CD4-positive, alpha-beta T cell treated with Interleukin-15 for 1 hour (primary cell): ENCODE measurements at regions not wholly inside any gene's neighbourhood (a gene's known extent, or its start where the extent isn't known, plus 50 kb on each side); places are given as distances from the start of the nearest gene placed in this dataset.
"Not testable (repeated sequence)": the region's sequence is repeated elsewhere in the genome, so short reads cannot be mapped to it uniquely, and the experiment has no call there.

Experiments
- DNase-seq: peaks from one replicate; pipeline ENCODE4 v3.0.0-alpha.2; 2020

DNA sequence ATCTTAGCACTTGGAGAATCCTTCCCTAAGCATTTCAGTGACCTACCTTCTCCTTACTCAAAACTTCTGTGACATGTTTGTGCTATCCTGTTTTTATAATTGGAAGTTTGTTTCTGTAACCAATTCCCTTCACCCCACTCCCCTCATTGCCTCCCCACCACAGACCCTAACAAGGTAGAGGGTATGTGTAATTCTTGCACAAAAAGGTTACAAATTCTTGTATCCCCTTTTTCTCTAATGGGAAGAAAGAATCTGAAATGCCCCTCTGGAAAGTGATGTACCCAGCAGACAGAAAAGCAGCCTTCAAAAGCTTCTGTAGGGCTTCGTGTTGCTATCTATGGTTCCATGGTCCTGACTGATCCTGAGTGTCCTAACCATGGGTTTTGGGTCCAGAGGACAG is 111.7 kb upstream of the TMEM170B start:
- no peak for DNase-seq

DNA sequence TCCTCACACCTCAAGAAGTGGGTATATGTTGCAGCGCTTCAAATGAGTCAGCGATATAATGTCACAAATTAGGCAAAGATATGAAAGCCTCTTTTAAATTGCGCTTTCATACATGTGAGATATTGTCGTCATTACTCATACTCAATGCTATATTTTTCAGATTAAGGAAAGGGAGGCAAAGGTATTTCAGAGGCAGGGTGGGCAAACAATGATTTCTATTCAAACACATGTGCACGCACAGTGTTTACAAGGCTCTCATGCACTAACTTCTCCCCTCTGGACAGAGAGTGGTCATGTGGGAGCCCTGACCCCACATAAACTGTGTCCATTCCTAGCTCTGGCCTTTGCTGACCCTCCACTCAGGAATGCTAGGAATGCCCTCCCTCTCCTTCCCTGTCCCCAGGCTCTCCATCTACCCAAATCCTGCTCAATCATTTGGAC is 112.1 kb upstream of the TMEM170B start:
- no peak for DNase-seq

DNA sequence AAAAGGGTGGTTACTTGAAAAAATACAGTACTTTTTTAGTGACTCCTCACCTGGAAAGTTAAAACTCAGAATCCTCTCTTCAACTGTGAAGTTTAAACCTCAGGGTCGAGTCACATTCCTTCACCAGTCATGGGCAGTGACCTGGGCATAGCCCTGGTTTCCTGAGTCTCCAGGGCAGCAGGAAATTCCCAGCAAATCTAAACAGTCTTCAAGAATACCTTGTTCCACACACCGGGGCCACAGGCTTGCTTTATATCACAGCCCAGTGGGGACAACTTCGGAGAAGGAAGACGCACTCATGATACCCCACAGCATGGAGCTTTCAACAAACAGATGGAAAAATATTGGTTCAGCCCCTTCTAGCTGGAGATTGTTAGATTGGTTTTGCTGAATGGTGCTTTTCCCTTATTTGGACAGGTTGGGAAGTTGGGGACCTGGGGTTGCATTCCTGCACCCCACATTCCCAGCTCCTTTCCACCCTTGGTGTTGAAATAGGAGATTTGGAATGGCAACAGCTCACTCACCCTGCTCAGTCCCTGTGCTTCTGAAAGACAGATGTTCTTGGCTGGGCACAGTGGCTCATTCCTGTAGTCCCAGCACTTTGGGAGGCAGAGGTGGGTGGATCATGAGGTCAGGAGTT is 113.0 kb upstream of the TMEM170B start:
- no peak for DNase-seq

DNA sequence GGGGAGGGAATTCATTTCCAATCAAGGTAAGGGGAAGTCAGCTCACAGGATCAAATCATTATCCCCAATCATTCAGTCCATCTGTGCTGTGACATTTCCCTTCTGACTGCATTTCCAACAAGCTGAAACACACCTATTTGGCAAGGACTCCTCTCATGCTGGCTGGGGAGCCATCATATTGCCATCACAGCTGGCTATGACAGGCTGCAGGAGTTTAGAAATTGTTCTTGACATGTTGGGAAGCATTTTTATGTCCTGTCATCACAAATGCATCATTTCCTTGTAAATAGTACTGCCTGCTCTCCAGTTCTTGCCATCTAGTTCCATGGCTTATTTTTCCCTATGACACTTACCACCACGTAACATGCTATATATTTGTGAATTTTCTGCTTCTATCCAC is 113.9 kb upstream of the TMEM170B start:
- DNase-seq: no peak

DNA sequence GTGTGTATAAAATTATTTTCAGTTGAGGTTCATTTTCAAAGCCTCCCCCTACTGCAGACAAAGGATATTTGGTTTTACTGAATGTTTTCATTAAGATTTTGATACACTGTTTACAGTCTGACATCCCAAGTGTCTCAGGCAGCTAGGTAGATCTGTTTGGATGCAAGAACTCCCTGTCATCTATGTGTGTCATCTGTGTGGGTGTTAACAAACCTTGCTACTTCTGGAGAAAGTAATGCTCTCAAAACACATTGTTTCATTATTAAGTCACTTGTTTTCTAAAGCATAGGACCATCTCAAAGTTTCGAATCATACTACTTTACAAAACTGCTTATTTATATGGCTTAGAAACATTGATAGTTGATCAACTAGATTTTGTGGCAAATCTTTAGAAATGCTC is 114.5 kb upstream of the TMEM170B start:
- DNase-seq: no peak

DNA sequence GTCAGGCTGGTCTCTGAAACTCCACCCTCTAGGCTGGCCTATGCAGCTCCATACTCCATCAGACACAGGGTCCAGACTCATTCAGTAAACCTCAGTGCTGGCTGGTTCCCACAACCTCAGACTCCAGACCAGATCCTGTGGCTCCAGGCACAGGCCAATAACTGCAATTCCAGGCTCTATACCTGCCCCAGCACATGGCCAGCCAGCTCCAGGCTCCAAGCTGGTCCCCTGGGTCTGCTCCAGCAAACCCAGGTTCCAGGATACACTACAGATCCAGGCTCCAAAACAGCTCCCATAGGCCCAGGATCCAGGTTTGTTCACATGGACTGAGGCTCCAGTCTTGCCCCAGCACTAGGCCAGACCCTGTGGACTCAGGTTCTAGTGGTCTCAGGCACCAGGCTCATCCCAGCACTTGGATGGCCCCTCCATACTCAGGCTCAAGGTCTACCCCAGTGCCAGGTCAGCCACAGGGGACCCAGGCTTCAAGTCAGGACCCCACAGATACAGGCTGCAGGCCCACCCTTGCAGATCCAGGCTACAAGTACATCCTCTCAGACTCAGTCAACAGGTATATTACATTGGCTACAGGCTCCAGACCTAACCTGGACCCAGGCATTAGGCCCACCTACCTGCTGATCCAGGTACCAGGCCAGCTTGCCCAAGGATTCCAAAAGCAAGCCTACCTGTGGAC is 117.6 kb upstream of the TMEM170B start:
- no peak for DNase-seq

DNA sequence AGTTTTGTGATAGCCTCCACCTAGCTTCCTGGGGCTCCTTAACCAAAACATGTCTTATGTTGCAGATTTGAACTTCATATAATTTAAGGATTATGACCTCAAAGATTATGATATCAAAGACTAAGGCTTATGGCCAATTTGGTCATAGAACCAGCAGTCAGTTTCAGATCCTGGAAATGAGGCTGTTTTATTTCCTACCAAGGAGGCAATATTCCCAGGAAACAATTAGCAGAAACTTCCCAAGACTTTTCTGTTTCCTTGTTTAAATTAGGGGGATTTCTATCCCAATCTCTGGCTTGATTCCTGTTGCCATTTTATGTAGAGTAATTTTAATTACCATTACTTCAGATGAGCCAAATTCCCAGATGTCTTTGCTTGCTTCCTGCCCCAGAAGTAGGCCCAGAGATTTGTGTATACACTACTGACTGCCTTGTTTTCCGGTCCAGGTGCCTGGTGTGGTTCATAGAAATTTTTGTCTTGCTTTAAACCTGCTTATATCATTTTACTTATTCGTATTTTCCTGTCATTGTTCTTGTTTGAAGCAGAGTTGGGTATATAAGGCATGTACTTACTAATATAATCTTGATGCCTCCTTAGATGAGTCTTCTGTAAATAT is 119.2 kb upstream of the TMEM170B start:
- DNase-seq: no peak

DNA sequence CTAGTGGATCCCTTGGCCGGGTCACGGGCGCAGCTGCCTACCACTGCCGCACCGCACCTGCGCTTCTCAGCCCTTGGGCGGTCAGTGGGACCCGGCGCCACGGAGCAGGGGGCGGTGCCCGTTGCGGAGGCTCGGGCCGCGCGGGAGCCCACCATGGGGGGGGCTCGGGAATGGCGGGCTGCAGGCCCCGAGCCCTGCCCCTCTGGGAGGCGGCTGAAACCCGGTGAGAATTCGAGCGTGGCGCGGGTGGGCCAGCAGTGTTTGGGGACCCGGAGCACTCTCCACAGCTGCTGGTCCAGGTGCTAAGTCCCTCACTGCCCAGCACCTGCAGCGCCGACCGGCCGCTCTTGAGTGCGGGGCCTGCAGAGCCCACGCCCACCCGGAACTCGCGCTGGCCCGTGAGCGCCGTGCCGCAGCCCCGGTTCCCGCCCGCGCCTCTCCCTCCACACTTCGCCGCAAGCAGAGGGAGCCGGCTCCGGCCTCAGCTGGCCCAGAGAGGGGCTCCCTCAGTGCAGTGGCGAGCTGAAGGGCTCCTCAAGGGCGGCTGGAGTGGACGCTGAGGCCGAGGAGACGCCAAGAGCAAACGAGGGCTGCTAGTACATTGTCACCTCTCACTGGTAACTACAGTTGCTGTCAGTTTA is 120.5 kb upstream of the TMEM170B start:
- DNase-seq: no peak

DNA sequence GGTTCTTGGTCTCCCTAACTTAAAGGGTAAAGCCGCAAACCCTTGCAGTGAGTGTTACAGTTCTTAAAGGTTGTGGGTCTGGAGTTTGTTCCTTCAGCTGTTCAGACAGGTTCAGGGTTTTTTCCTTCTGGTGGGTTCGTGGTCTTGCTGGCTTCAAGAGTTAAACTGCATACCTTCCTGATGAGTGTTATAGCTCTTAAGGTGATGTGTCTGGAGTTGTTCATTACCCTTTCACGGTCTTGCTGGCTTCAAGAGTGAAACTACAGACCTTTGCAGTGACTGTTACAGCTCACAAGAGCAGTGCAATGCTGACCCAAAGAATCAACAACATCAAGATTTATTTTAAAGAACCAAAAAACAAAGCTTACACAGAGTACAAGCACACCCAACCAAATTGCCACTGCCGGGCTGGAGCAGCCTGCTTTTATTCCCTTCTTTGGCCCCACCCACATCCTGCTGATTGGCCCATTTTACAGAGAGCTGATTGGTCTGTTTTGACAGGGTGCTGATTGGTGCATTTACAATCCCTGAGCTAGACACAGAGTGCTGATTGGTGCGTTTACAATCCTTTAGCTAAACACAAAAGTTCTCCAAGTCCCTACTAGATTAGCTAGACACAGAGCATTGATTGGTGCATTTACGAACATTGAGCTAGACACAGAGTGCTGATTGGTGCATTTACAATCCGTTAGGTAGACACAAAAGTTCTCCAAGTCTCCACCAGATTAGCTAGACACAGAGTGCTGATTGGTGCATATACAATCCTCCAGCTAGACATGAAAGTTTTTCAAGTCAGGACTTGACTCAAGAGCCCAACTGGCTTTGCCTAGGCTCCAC is 121.2 kb upstream of the TMEM170B start:
- not testable (repeated sequence) for DNase-seq

DNA sequence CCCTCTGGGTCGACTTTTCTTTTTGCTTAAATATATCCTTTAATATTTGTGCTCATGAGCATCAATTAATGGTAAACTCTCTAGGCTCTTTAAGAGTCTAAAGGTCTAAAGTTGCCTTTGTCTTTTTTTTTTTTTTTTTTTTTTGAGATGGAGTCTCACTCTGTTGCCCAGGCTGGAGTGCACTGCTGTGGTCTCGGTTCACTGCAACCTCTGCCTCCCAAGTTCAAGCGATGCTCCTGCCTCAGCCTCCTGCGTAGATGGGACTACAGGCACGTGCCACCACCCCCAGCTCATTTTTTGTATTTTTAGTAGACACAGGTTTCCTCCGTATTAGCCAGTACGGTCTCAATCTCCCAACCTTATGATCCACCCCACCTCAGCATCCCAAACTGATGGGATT is 122.0 kb upstream of the TMEM170B start:
- DNase-seq: no peak

DNA sequence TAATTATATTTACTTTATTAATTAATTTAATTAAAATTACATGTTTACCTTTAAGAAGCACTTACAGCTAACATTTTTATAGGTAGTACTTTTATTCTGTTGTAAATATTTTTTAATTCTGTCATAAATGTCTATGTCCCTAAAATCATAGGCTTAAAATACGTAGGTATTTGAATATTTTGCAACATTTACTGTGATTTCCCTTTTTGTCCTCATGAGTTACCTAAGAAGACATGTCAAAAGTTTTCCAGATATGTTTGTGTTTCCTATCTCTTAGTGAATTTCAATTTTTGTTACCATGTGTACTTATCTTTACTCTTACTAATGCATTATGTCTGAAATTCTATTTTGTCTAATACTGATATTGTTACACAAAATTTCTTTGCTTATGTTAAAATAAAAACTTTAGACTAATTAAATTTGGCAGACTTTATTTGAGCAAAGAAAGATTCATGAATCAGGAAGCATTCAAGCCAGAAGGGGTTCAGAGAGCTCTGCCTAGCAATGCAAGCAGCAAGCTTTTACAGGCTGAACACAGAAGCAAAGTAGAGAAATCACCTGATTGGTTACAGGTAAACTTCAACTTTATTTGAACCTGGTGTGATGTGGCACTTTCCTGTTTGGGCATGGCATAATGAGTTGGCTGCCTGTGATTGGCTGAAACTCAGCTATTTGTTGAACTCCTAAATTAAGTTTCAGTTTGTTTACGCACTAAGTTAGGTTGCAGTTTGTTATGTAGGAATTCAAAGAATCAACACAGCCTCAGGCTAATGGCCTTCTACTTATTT is 123.2 kb upstream of the TMEM170B start:
- DNase-seq: peak; percentile 57

DNA sequence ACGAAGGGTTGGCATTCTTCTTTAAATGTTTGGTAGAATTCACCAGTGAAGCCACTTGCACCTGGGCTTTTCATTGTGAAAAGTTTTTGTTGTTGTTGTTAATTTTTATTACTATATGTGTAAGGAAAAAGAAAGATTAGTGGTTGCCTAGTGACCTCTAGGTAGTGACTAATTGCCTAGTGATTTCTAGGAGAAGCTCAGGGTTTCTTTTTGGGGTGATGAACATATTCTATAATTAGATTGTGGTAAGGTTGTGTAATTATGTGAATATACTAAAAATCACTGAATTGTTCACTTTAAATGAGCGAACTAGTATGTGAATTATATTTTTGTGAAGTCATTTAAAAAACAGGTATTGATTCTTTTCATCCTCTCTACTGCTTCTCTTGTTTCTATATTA is 123.8 kb upstream of the TMEM170B start:
- DNase-seq: no peak

DNA sequence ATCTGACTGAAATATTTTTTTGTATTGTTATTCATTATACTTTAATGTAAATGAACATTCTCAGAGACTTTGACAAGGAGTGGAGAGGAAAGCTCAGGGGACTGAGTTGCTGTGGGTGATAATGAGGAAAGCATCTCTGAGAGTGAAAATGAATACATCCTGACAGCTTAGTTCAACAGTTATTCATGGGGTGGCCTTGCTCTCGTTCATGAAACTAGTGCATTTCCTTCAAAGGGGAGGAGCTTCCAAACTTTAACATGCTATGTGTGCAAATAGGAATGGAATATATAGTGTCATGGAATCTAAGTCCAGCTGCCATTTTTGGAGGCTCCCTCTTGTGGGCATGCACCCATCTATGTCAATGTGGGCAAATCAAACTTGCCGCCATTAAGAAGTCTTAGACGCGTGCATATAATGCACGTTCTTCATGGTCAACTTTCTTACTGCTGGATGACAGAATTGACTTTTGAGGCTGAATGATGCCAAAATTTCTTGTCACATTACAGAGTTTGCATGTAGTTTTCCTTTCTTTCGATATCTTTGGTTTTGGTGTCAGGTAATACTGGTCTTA is 124.3 kb upstream of the TMEM170B start:
- DNase-seq: no peak

DNA sequence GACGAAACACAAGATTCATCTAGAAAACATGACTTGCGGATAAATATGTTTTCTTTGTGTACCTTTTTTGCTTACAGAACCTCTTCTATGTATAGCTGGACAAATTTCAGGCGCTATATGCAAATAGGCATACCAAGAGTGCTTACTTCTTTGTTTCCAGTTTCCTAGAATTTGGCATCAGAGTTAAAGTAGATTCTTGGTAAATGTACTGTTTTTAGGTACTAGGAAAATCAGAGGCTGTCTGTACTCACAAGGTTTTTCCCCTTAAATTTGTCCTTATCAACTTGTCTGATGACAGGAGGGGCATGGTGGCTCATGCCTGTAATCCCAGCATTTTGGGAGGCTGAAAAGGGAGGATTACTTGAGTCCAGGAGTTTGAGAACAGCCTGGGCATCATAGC is 124.9 kb upstream of the TMEM170B start:
- DNase-seq: no peak

DNA sequence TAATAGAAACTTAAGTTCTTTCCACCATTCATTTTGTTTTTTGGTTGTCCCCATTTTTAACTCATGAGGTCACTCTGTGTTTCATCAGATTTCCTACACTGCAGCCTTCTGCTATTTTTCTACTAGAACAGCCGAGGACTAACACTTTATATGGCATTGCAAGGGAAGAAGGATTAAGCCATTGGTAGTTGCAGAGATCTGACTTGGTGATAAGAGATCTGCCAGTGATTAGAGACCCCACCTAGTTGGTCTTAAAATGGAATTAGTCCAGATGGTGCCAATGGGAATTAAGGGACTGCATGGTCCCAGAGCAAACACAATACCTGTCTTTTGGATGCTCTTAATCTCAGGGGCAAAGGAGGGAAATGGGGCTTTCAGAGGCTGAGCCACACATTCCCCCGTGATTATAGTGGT is 125.5 kb upstream of the TMEM170B start:
- DNase-seq: no peak

DNA sequence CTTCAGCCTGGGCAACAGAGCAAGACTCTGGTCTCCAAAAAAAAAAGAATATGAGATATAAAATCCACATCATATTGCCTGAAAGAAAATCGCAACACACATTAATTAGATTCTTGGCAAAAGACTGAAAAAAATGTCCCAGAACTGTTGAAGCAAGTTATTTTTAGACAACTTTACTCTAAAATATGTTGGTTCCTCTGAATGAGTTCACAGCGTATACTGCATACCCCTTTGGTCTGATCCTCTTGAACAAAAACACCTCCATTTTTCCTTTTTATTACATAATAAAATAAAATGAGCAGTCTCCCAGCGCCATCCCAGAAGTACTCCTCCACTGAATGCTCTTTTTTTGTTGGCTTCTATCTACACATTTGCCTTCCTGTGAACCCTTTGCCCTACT is 126.0 kb upstream of the TMEM170B start:
- DNase-seq: no peak

DNA sequence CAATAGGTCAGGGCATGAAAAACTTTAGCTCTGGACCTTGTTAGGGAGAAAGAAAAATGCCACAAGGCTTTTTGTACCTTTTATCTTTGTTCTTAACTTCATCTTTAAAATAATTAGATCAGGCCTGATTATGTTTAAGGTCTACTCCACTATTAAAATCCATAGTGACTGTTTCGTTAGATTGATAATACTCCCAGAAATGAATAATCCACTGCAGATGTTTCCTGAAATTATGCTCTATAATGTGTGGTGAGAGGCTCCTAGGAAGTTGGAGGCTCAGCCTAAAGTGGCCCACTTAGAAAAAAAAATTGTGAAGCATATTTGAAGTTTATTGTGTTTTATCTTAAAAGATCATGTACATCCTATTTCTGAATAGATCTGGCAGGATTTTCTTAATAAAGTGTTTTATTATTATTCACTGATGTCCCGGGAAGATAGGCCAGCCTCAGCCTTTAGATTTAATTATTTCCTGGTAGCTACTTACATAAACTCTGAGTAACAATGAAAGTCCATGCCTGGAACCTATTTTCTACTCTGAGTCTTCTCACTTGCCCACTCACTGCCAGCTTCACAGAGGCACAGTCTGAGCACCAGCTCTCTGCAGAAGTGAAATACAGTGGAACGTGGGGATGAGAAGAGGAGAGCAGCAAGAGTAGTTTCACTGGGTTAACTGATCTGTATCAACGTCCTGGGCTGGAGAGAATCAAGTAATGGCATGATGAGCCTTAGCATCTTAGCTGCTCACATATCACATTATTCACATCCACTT is 126.8 kb upstream of the TMEM170B start:
- DNase-seq: no peak

DNA sequence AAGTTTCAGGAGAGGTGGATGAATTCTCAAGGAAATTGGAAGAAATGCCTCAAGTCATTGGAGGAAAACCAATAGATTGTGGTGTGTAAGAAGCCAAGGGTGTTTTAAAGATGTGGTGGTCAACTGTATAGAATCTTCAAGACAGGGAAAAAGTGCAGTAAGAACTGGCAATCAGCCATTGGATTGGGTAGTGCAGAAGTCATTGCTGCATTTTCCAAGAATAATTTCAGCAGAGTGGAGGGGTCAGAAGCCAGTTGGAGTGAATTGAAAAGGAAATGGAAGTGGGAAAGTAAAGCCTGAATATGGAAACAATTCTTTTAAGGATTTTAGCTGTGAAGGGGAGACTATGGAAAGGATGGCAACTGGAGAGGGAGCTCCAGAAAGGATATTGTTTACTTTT is 128.2 kb upstream of the TMEM170B start:
- no peak for DNase-seq

DNA sequence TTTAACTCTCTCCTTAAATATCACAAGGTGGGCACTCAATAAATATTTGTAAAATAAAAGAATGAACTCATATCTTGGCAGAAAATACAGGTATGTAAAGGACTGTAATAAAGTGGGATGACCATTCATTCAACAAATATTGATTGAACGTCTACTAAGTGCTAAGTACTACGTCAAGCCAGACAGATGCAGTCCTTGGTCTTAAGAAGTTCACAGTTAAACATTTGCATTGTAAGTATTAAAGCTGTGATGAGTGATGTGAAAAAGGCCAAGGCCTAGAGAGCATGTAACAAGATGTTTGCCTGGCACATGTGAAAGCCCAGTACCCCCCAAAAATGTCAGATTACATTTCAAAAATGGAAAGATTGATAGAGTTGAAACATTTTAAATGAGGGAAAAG is 130.1 kb upstream of the TMEM170B start:
- DNase-seq: no peak

DNA sequence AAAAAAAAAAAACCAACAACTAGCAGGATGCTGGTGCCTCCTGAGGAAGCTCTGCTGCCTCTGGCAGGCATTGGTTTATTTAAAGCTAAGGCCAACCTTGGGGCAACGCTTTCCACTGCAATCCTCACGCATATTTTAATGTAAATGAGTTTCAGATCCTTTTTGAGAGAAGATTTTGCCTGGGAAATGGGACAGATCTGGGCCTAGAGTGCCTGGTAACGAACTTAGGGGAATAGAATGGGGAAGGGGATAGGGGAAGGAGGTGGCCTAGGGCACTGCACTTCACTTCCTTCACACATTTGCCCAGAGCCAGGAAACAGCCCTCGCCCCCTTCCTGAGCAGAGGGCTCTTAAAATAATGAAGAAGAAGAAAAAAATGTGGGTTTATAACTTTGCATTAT is 132.7 kb upstream of the TMEM170B start:
- no peak for DNase-seq

DNA sequence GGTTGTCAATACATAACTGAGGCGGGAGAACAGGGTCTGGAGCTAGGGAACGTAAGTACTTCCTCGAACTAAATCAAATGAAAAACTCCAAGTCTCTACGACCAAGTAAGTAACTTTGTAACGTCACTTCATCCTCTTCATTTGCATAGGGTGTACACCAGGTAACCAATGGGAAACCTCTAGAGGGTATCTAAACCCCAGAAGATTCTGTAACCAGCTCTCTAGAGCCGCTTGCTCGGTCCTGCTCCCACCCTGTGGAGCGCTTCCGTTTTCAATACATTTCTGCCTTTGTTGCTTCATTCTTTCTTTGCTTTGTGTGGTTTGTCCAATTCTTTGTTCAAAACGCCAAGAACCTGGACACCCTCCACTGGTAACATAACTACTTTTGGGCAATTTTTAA is 133.5 kb upstream of the TMEM170B start:
- DNase-seq: no peak
